SK-N-MC (cell line): ENCODE measurements at regions not wholly inside any gene's neighbourhood (a gene's known extent, or its start where the extent isn't known, plus 50 kb on each side); places are given as distances from the start of the nearest gene placed in this dataset.

Experiments used
- EZH2 ChIP-seq: fragments of 200-600 bp; sonication (generic); IDR thresholded peaks from one replicate; pipeline ENCODE4 v1.6.1; 2017; ENCODE audit warnings: antibody characterized with exemption
- FOXP2 ChIP-seq: optimal IDR thresholded peaks from 2 replicates; pipeline ENCODE3; 2011; ENCODE audit warnings: mild to moderate bottlenecking, moderate library complexity; ENCODE audit not compliant: insufficient read depth; ENCODE audit errors: extremely low read length, control extremely low read depth
- POLR2AphosphoS5 ChIP-seq: IDR thresholded peaks from 2 replicates; pipeline ENCODE4 v1.6.1; 2012; ENCODE audit warnings: mild to moderate bottlenecking, low read depth, low read length, borderline replicate concordance

GRCh38 chr3:30966896-30967295 is 72.4 kb upstream of the GADL1 start:
- TF ChIP-seq EZH2 = no peak
- TF ChIP-seq POLR2AphosphoS5 = no peak
- no peak for TF ChIP-seq FOXP2
